GM12864 (cell line): ENCODE measurements at regions not wholly inside any gene's neighbourhood (a gene's known extent, or its start where the extent isn't known, plus 50 kb on each side); places are given as distances from the start of the nearest gene placed in this dataset.
A peak's percentile ranks its signal among the peaks of the same experiment; 100 is the strongest.

Experiments
- DNase-seq: peaks from one replicate; pipeline ENCODE4 v3.0.0-alpha.2; 2011; ENCODE audit warnings: low read depth
- H3K4me3 ChIP-seq: 2 replicates; pipeline ENCODE4 v1.5.1; 2011; ENCODE audit warnings: mild to moderate bottlenecking, low read depth, low read length, control low read depth
- CTCF ChIP-seq: IDR thresholded peaks from 2 replicates; pipeline ENCODE4 v1.5.1; 2011; ENCODE audit warnings: low read depth, mild to moderate bottlenecking, moderate library complexity, low read length, control low read depth, inconsistent platforms; ENCODE audit errors: missing control alignments

- no peak for DNase-seq
- TF ChIP-seq CTCF, result no peak
- H3K4me3 ChIP-seq, result no peak overlapping the region
Measured at GRCh38 chr15:95290176-95290974, 1040.1 kb upstream of the NR2F2 start.

- no peak for DNase-seq
- H3K4me3 ChIP-seq, result no peak overlapping the region
- peak; percentile 59 for TF ChIP-seq CTCF
Measured at GRCh38 chr15:95291898-95292472, 1038.5 kb upstream of the NR2F2 start.

GRCh38 chr15:95292785-95293450 lies 1037.6 kb upstream of the NR2F2 start:
- no peak for TF ChIP-seq CTCF
- DNase-seq, result no peak
- no peak overlapping the region for H3K4me3 ChIP-seq

- no peak for TF ChIP-seq CTCF
- no peak overlapping the region for H3K4me3 ChIP-seq
- no peak for DNase-seq
Measured at GRCh38 chr15:95293456-95294031, 1037.0 kb upstream of the NR2F2 start.

- no peak for DNase-seq
- H3K4me3 ChIP-seq, result no peak overlapping the region
- no peak for TF ChIP-seq CTCF
Measured at GRCh38 chr15:95295363-95295762, 1035.1 kb upstream of the NR2F2 start.

- no peak for DNase-seq
- no peak overlapping the region for H3K4me3 ChIP-seq
- no peak for TF ChIP-seq CTCF
Measured at GRCh38 chr15:95295896-95296625, 1034.4 kb upstream of the NR2F2 start.
